Endodermal cell (in vitro differentiated cells): ENCODE measurements at regions not wholly inside any gene's neighbourhood (a gene's known extent, or its start where the extent isn't known, plus 50 kb on each side); places are given as distances from the start of the nearest gene placed in this dataset.

Source experiments
- DNase-seq: peaks from one replicate; pipeline ENCODE4 v3.0.0-alpha.2; 2017
- H3K27ac ChIP-seq: 2 replicates; pipeline ENCODE4 v1.5.1; 2013; ENCODE audit warnings: mild to moderate bottlenecking, low read depth, low read length, moderate library complexity
- H3K27me3 ChIP-seq: 2 replicates; pipeline ENCODE4 v1.6.1; 2013; ENCODE audit warnings: mild to moderate bottlenecking, low read length, moderate library complexity; ENCODE audit not compliant: insufficient read depth, control insufficient read depth, poor library complexity, severe bottlenecking
- H3K36me3 ChIP-seq: 2 replicates; pipeline ENCODE4 v1.7.0; 2013; ENCODE audit warnings: mild to moderate bottlenecking, low read length, moderate library complexity; ENCODE audit not compliant: control insufficient read depth, insufficient read depth
- H3K4me1 ChIP-seq: one replicate; pipeline ENCODE4 v1.7.0; 2013; ENCODE audit warnings: low read length; ENCODE audit not compliant: control insufficient read depth, insufficient read depth
- H3K4me3 ChIP-seq: 2 replicates; pipeline ENCODE4 v1.5.1; 2013; ENCODE audit warnings: mild to moderate bottlenecking, low read length, moderate library complexity
- H3K9ac ChIP-seq: 2 replicates; pipeline ENCODE4 v1.6.1; 2013; ENCODE audit warnings: mild to moderate bottlenecking, low read length, moderate library complexity; ENCODE audit not compliant: poor library complexity, severe bottlenecking; ENCODE audit errors: extremely low read depth
- H3K9me3 ChIP-seq: 2 replicates; pipeline ENCODE4 v1.6.1; 2013; ENCODE audit warnings: mild to moderate bottlenecking, low read length, moderate library complexity; ENCODE audit not compliant: control insufficient read depth
- H3K27ac Mint-ChIP-seq: 2 replicates; pipeline ENCODE4 v1.8.0; 2020; ENCODE audit warnings: mixed read lengths
- H3K27me3 Mint-ChIP-seq: 2 replicates; pipeline ENCODE4 v1.8.0; 2021; ENCODE audit warnings: mild to moderate bottlenecking, mixed read lengths; ENCODE audit not compliant: insufficient read depth
- H3K36me3 Mint-ChIP-seq: 2 replicates; pipeline ENCODE4 v1.8.0; 2020; ENCODE audit warnings: low read depth, mixed read lengths
- H3K4me1 Mint-ChIP-seq: 2 replicates; pipeline ENCODE4 v1.8.0; 2020; ENCODE audit warnings: mixed read lengths
- H3K4me3 Mint-ChIP-seq: 2 replicates; pipeline ENCODE4 v1.8.0; 2020; ENCODE audit warnings: mild to moderate bottlenecking, moderate library complexity, mixed read lengths
- H3K9me3 Mint-ChIP-seq: 2 replicates; pipeline ENCODE4 v1.8.0; 2020; ENCODE audit warnings: mild to moderate bottlenecking, mixed read lengths
- CTCF ChIP-seq: fragments of 200-600 bp; sonication (generic); conservative IDR thresholded peaks from 2 replicates; pipeline ENCODE4 v1.5.0; 2021; ENCODE audit warnings: antibody characterized with exemption, mild to moderate bottlenecking
- WGBS, 2 experiments: methylation state at CpG; one replicate each; pipeline versions ENCODE4 v1.1.5 to v1.1.7; 2013; ENCODE audit warnings: missing lambda C conversion rate in 2 of 2, mixed read lengths in 1 of 2; ENCODE audit not compliant: insufficient coverage in 1 of 2, insufficient read length in 1 of 2; 5-methylcytosine and 5-hydroxymethylcytosine counted together

GRCh38 chr3:83039422-83039821 lies 1278.0 kb upstream of the GBE1 start:
- Histone ChIP-seq H3K9ac (no peak overlapping the region), H3K36me3 (no peaks in the 10 kb centered on the region), H3K4me1 (no peaks in the 10 kb centered on the region), H3K9me3 (no peaks in the 10 kb centered on the region), H3K4me3 (no peak overlapping the region), H3K27ac (no peak overlapping the region), H3K27me3 (peaks cover 55% of the 10 kb centered on the region)
- no peak for DNase-seq
- H3K4me1 Mint-ChIP-seq: no peaks in the 10 kb centered on the region
- no peak for TF ChIP-seq CTCF
- WGBS, 2 experiments: 50 to 77% methylated on average over 1 of the region's 1 CpG
- H3K9me3 Mint-ChIP-seq: peaks cover 3% of the 10 kb centered on the region
- H3K27ac Mint-ChIP-seq: no peak overlapping the region
- no peak overlapping the region for H3K4me3 Mint-ChIP-seq
- peaks cover 5% of the 10 kb centered on the region for H3K27me3 Mint-ChIP-seq
- no peaks in the 10 kb centered on the region for H3K36me3 Mint-ChIP-seq

GRCh38 chr3:83035704-83036010 lies 1274.2 kb upstream of the GBE1 start:
- H3K27me3 ChIP-seq: peaks cover 69% of the 10 kb centered on the region
- DNase-seq: no peak
- no peak for TF ChIP-seq CTCF
- no peaks in the 10 kb centered on the region for H3K9me3 ChIP-seq
- no peak overlapping the region for H3K4me3 Mint-ChIP-seq
- H3K4me1 ChIP-seq: no peaks in the 10 kb centered on the region
- H3K4me3 ChIP-seq: no peak overlapping the region
- H3K36me3 Mint-ChIP-seq: no peaks in the 10 kb centered on the region
- no peaks in the 10 kb centered on the region for H3K36me3 ChIP-seq
- H3K27ac Mint-ChIP-seq: no peak overlapping the region
- H3K9me3 Mint-ChIP-seq: peaks cover 3% of the 10 kb centered on the region
- H3K4me1 Mint-ChIP-seq: no peaks in the 10 kb centered on the region
- 71 to 80% methylated on average over 1 to 2 of the region's 2 CpGs for WGBS, 2 experiments
- H3K27ac ChIP-seq: no peak overlapping the region
- H3K9ac ChIP-seq: no peak overlapping the region
- peaks cover 12% of the 10 kb centered on the region for H3K27me3 Mint-ChIP-seq

GRCh38 chr3:83034806-83035703 lies 1273.6 kb upstream of the GBE1 start:
- WGBS, 2 experiments: 94 to 95% methylated on average over 3 to 16 of the region's 16 CpGs
- H3K27ac Mint-ChIP-seq: no peak overlapping the region
- H3K36me3 Mint-ChIP-seq: no peaks in the 10 kb centered on the region
- H3K27ac ChIP-seq: no peak overlapping the region
- H3K27me3 ChIP-seq: peaks cover 69% of the 10 kb centered on the region
- no peak overlapping the region for H3K9ac ChIP-seq
- no peak overlapping the region for H3K4me3 Mint-ChIP-seq
- H3K9me3 Mint-ChIP-seq: peaks cover 3% of the 10 kb centered on the region
- H3K9me3 ChIP-seq: no peaks in the 10 kb centered on the region
- H3K4me3 ChIP-seq: no peak overlapping the region
- no peak for TF ChIP-seq CTCF
- peaks cover 12% of the 10 kb centered on the region for H3K27me3 Mint-ChIP-seq
- no peaks in the 10 kb centered on the region for H3K4me1 Mint-ChIP-seq
- no peak for DNase-seq
- no peaks in the 10 kb centered on the region for H3K36me3 ChIP-seq
- H3K4me1 ChIP-seq: no peaks in the 10 kb centered on the region
